ENCODE measurements at regions not wholly inside any gene's neighbourhood (a gene's known extent, or its start where the extent isn't known, plus 50 kb on each side); places are given as distances from the start of the nearest gene placed in this dataset.
"Not testable (repeated sequence)": the region's sequence is repeated elsewhere in the genome, so short reads cannot be mapped to it uniquely, and the experiment has no call there.

DNA sequence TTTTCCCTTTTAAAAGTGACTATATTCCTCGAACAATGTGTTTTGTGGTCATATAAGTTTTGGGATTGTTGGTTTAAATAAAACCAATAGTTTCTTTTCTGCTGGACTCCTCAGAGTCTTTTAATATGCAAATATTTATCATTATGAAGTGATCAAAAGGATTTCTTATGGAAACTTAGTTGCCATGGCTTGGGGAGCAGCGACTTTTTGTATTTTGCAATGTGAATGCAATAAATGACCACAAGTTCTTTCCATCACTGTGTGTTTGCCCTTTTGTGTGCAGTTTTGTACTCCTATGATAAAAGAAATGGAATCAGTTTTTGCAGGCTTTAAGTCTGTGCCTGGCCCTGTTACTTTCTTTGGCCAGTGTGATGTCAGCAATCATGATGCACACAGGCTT lies 68.5 kb upstream of the NUDT6 start:
- DNase-seq (ENCODE audit: low spot score): no peak
- TF ChIP-seq, protein P1, sequence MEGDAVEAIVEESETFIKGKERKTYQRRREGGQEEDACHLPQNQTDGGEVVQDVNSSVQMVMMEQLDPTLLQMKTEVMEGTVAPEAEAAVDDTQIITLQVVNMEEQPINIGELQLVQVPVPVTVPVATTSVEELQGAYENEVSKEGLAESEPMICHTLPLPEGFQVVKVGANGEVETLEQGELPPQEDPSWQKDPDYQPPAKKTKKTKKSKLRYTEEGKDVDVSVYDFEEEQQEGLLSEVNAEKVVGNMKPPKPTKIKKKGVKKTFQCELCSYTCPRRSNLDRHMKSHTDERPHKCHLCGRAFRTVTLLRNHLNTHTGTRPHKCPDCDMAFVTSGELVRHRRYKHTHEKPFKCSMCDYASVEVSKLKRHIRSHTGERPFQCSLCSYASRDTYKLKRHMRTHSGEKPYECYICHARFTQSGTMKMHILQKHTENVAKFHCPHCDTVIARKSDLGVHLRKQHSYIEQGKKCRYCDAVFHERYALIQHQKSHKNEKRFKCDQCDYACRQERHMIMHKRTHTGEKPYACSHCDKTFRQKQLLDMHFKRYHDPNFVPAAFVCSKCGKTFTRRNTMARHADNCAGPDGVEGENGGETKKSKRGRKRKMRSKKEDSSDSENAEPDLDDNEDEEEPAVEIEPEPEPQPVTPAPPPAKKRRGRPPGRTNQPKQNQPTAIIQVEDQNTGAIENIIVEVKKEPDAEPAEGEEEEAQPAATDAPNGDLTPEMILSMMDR (IDR thresholded peaks at IDR 0.05; ENCODE audit: extremely low read depth, missing control alignments): no peak

DNA sequence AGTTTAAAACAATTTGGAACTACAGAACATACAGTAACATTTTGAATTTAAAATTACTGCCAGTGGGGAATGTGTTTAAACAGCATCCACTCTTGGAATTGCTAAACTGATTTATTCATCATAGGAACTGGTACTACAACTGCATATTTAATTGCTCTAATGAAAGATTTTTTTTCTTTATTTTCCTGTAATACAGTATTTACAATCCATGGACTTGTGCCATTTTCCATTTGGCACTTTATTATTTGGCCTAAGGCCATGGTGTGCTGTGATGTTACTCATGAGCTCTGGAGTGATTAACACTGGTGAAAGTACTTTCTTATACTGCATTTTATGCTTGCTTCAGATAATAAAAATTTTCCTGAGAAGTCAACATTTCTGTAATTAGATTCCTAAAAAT lies 69.7 kb upstream of the NUDT6 start:
- DNase-seq (ENCODE audit: low spot score): no peak
- TF ChIP-seq, protein P1 (IDR thresholded peaks at IDR 0.05; ENCODE audit: extremely low read depth, missing control alignments): no peak

DNA sequence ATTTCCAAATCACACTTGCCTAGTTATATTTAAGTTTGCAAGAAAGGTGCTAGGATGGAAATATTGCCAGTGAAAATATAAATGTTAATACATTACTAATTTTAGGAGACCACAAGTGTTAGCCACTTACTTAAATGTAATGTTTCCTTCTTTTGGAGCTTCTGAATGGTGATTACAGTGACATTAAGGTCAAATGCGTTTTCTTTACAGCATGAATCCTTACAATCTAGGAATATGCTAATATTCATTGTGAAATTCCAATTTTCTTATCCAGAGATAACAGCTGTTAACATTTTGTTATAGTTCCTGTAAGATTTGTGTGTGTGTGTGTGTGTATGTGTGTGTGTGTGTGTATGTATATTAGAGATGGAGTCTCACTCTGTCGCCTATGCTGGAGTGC lies 70.2 kb upstream of the NUDT6 start:
- DNase-seq (ENCODE audit: low spot score): no peak
- TF ChIP-seq, protein P1 (IDR thresholded peaks at IDR 0.05; ENCODE audit: extremely low read depth, missing control alignments): no peak

DNA sequence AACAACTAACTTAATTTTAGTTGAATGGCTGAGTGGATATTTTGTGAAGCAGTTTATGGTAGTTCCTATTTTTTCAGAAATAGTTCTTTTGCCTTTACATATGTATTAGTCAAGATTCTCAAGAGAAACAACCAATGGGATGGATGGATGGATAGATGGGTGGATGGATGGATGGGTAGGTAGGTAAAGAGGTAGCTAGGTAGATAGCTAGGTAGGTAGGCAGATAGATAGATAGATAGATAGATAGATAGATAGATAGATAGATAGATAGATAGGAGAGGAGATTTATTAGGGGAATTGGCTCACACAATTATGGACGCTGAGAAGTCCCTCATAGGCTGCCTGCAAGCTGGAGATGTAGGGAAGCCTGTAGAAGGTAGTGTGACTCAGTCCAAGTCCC lies 74.0 kb upstream of the NUDT6 start:
- DNase-seq (ENCODE audit: low spot score): no peak
- TF ChIP-seq, protein P1 (IDR thresholded peaks at IDR 0.05; ENCODE audit: extremely low read depth, missing control alignments): no peak

DNA sequence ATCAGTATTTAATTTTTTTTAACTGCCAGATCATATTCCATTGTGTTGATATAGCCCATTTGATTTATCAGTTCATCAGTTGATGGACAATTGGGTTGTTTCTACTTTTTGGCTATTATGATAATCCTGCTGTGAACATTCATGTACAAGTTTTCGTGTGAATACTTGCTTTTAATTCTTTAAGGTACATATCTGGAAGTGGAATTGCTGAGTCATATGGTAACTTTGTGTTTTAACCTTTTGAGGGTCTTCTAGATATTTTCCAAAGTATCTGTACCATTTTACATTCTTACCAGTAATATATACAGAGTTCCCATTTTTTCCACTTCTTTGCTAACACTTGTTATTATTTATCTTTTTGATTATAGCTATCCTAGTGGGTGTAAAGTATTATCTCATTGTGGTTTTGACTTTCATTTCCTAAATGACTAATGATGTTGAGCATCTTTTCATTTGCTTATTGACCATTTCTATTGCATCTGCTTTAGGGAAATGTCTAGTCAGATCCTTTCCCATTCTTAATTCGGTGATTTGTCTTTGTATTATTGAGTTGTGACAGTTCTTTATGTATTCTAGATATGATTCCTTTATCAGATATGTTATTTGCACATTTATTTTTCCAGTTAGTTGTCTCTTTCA lies 75.2 kb upstream of the NUDT6 start:
- TF ChIP-seq, protein P1 (IDR thresholded peaks at IDR 0.05; ENCODE audit: extremely low read depth, missing control alignments): no peak
- DNase-seq (ENCODE audit: low spot score): no peak

DNA sequence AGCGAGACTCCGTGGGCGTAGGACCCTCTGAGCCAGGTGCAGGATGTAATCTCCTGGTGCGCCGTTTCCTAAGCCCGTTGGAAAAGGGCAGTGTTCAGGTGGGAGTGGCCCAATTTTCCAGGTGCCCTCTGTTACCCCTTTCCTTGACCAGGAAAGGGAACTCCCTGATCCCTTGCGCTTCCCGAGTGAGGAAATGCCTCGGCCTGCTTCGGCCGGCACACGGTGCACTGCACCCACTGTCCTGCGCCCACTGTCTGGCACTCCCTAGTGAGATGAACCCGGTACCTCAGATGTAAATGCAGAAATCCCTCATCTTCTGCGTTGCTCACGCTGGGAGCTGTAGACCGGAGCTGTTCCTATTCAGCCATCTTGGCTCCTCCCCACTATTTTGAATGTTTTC lies 81.7 kb upstream of the NUDT6 start:
- DNase-seq (ENCODE audit: low spot score): not testable (repeated sequence)

DNA sequence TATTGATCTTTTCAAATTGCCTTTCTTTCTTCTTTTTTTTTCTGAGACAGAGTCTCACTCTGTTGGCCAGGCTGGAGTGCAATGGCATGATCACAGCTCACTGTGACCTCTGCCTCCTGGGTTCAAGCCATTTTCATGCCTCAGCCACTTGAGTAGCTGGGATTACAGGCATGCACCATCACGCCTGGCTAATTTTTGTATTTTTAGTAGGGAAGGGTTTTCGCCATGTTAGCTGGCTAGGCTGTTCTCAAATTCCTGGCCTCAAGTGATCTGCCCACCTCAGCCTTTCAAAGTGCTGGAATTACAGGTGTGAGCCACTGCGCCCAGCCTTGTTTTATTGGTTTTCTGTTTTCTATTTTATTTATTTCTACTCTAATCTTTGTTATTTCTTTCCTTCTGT lies 82.7 kb upstream of the NUDT6 start:
- DNase-seq (ENCODE audit: low spot score): not testable (repeated sequence)

DNA sequence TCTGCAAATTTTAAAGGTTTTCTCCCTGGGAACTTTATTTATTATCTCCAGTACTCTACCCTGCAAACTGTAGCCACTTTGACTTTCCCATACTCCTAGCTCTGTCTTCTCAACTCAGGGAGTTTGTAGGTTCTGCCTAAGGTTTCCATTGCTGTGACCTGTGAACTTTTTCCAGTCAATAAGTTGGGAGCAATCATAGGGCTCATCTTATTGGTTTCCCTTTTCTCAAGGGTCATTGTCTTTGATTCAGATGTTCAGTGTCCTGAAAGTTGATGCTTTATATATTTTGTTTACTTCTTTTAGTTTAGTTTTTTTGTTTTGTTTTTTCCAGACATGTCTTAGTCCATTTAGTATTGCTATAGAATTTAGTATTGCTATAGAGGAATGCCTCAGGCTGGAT lies 85.3 kb upstream of the NUDT6 start:
- TF ChIP-seq, protein P1 (IDR thresholded peaks at IDR 0.05; ENCODE audit: extremely low read depth, missing control alignments): no peak
- no peak for DNase-seq (ENCODE audit: low spot score)

DNA sequence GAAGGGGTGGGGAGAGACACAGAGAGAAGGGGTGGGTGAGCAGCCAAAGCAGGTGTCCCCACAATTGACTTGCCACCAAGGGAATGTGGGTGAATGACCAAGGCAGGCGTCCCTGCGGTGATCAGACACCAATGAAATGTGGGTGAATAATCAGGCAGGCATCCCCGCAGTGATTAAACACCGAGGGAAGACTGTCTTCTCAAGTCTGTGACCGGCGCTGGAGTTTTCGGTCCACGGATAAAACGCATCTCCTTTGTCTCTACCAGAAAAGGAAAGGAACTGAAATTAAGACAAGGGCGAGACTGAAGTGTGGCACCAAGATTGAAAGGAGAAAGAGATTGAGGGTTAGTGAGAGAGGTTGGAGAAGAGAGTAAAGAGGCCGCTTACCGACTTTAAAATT lies 90.0 kb upstream of the NUDT6 start:
- not testable (repeated sequence) for DNase-seq (ENCODE audit: low spot score)

All from GM20000 (cell line).